GM18498 (cell line): ENCODE measurements at regions not wholly inside any gene's neighbourhood (a gene's known extent, or its start where the extent isn't known, plus 50 kb on each side); places are given as distances from the start of the nearest gene placed in this dataset.

ENCODE experiments used
- ATAC-seq: cut with Tn5 transposase; IDR thresholded peaks from one replicate; pipeline ENCODE4 v1.9.1; 2021; ENCODE audit warnings: mild to moderate bottlenecking, moderate library complexity; ENCODE audit not compliant: unreplicated experiment

- ATAC-seq = no peak
These were observed 73.2 kb downstream of the GPR37 start for GRCh38 chr7:124692425-124692824.

DNA sequence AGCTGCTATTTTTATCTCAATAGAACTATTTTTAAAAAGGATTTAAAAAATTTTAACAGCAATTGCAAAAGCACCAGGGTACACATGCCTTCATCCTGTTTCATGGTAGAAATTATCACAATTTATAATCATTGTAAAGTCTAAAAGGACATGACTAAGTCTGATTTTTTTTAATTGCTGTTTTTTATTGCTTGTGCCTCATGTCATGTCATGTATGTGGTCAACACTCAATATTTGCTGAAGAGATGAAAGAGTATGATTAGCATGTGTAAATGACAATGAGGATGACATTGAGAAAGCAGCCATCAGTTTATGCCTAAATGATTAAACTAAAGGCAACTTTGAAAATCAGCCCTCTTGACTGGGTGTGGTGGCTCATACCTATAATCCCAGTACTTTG, 74.8 kb downstream of the GPR37 start:
- no peak for ATAC-seq

- no peak for ATAC-seq
These were observed 75.7 kb downstream of the GPR37 start for GRCh38 chr7:124689931-124690330.

DNA sequence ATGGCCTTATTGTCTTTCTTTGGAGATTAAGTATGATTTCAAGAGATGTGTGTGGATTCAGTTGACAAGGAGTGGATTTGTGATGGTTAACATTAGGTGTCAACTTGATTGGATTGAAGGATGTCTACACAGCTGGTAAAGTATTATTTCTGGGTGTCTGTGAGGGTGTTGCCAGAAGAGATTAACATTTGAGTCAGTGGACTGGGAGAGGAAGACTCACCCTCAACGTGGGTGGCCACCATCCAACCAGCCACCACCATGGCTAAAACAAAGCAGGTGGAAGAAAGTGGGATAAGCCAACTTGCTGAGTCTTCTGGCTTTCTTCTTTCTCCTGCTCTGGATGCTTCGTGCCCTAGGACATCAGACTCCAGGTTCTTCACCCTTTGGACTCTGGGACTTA, 76.1 kb downstream of the GPR37 start:
- ATAC-seq = no peak

DNA sequence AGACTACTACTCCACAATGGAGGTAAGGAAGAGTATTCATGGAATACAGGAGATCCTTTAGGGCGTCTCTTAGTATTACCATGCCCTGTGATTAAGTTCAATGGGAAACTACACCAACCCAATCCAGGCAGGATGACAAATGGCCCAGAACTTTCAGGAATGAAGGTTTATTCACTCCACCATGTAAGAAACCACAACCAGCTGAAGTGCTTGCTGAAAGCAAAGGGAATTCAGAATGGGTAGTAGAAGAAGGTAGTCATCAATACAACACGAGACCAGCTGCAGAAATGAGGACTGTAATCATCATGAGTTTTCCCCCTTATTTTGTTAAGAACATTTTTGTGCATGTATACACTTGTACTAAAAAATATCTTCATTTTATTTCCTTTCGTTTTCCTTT, 76.6 kb downstream of the GPR37 start:
- ATAC-seq = no peak

- ATAC-seq = no peak
These were observed 78.9 kb downstream of the GPR37 start for GRCh38 chr7:124686543-124687171.

DNA sequence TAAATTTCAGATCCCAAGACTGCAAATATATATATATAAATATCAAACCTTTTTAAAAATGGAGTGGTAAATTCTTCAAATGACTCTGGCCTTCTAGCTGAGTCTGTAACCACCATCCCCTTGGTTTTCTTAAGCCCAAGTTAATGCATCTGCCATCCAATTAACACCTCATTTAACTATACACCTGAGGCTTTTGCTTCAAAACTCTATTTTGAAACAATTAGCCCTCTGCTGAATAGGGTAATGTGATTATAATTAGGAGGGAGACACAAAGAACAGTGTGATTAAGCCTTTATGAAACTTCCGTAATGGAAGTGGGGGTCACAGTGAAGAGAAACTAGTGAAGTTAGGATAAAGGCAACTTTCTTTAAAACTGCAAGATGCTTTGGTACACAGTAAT, 83.6 kb downstream of the GPR37 start:
- no peak for ATAC-seq

DNA sequence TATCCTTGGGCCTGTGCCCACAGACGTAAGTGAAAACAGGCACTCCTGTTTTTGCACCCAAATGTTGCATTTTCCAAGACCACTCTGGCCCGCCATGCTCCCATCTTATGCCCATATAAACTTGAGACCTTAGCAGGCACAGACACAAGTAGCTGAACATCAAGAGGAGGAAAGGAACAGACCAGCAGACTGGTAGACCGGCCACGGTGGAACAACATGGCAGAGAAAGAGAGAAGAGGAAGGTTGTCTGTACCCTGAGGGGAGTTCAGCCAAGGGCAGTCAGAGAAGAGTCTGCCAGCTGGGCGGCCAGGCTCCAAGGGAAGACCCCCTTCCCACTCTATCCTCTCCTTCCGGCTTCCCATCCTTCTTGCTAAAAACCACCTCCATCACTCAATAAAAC, 85.3 kb downstream of the GPR37 start:
- ATAC-seq = no peak

- ATAC-seq = no peak
These were observed 85.9 kb downstream of the GPR37 start for GRCh38 chr7:124679586-124680225.

DNA sequence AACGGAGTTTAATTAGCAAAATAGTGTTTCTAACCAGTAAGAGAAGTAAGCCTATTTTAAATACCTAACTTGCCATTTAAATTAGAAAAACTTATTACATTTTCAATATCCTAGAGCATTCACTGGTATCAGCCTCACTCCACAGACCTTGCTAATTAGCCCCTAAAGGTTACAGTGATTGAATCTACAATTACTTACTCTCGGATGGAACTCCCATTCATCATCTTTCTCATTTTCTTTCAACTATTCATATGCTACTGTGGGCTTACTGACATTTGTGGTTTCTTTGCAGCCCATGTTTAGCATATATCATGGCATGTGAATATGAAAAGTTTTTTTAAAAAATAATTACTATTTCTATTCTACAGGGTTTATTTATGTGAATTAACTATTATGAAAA, 86.4 kb downstream of the GPR37 start:
- no peak for ATAC-seq

DNA sequence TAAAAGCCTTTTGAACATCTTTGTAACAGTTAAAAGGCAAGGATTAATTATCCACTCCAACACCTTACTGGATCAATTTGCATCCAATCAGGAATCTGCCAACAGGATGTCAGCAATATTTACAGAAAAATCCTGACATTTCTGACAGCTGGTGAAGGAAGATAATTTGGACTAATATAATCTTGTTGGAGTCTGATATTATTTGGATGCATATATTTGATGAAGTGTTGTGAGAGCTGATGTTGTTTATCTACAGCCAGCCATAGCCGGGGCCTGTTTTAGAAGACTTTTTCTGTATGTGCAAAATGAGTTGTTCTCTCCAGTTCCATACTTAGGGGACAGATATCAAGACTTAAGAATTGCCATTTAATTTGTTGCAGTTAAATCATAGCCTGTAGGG, 91.1 kb downstream of the GPR37 start:
- ATAC-seq = no peak

DNA sequence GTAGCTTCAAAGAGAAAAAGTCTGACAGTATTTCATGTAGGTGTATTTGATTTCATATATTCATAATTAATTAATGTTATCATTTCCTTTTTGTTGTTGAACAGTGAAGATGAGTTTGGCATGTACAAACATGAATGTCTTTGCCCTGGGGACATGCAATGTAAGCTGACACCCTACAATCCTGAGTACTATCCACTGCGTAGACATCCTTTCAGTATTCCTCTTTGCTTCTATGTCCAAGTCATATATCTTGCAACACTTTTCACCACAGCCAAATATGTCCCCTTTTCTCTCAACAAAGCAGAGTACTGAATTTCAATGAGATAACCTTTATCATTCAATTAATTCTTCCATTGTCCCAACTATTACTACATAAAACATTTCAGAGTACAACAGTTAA, 93.6 kb downstream of the GPR37 start:
- ATAC-seq = no peak

DNA sequence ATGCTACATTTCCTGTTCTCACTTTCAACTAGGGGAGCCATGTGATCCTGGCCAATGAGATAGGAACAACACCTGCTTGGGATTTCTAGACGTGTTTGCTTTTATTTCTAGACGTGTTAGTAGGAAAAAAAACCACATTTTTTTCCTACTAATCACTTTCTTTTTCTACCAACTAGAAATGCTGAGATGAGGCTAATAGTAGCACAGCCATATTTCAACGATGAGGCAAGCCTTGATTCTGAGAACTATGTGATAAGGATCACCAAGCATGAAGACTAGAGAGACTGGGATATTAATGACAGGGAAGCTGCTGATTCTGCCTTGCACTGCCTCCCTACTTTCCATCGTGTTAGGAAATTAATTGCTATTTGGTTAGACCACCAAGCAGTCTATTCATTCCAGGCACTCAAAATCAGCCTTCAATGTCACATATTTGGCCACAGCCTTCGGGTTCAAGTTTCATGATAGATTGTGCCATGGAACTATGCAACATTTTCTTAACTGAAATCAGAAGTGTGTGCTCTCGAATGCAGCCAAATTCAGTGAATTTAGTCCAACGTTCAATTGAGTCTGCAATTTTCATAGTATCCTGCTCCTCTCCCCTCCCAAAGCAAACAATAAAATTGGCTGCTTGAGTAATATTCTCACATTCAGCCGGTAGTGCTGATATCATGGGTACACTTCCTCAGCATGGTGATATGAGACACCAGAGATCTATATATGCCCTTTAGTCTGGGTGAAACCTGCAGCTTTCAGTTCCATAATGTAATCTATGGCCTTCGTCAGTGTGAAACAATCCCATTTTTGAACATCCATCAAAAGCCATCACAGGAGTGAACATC, 98.1 kb downstream of the GPR37 start:
- ATAC-seq = no peak

DNA sequence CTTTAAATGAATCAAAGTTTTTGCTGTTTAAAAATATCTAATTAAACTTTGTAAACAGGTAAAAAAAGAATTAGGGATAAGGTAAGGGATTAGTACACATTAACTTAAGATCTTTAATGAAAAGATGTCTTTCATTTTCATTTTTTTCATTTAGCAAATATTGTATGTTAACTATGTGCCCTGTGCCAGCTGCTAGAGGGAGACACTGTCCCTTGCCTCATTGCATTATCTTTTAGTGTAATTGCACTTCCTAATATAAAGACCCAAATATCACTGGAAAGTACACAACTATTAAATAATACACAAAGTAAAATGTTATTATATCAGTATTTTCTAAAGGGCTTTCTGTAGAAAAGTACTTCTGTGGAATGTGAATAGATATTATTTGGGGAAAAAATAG, 102.7 kb downstream of the GPR37 start:
- no peak for ATAC-seq

DNA sequence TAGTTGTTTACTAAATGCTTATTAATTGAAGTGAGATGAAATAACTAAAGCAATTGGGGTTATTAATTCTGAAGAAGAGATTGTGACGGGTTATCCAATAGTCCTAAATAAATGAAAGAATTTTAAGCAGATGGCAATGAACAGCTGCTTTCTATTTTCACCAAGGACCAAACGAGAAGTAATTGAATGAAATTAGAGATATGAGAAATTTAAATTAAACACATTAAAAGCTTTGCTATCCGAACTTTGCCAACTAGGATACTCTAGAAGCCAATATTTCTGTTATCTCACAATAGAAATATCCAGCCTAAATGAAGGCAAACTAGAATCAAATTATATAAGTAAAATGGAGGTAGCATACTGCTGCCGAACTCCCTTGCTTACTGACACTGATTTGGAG, 103.2 kb downstream of the GPR37 start:
- no peak for ATAC-seq

- ATAC-seq = no peak
These were observed 109.6 kb downstream of the GPR37 start for GRCh38 chr7:124655990-124656389.

DNA sequence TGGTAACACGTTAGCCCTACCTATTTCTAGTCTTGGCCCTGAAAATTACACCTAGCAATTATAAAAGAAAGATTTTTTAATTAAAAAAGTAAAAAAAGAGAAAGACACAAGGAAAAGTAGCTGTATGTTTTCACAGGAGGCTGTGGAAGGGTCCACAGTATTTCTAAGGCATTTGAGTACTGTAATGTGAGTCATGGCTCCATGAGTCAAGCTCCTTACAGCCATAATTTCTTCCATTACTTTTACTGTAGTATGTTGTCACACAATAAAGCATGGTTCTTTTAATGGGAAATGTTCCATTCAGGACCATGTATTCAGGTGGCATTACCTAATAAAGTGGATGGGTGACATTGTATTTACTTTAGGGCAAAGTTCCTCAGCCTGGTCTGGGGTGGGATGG, 113.4 kb downstream of the GPR37 start:
- no peak for ATAC-seq

GRCh38 chr7:124651136-124651535, 114.5 kb downstream of the GPR37 start:
- ATAC-seq = no peak

DNA sequence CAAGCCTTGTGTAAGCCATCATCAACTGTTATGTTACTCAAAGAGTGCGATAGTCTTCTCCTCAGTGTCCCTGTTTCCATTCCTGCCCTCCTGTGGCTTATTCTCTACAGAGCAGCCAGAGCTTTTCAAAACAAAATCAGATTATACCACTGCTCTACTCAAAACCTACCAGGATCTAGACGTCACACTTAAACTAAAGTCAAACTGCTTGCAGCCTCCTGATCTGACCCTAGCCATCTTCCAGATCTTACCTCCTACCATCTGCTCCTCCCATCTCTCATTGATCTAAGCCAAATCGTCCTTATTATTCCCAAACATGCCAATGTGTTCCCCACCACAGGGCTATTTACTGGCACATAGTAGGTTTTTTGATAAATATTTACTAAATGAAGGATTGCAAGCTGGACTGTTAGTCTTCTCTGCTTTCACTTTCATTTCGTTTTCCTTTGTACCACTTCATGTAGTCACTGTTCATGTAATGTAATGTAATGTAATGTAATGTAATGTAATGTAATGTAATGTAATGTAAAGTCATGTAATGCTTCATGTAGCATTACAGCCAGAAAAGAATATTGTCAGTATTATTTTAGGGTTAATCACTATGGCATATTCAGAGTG, 116.1 kb downstream of the GPR37 start:
- ATAC-seq = peak; percentile 60

GRCh38 chr7:124647630-124648306, 117.8 kb downstream of the GPR37 start:
- ATAC-seq = no peak

DNA sequence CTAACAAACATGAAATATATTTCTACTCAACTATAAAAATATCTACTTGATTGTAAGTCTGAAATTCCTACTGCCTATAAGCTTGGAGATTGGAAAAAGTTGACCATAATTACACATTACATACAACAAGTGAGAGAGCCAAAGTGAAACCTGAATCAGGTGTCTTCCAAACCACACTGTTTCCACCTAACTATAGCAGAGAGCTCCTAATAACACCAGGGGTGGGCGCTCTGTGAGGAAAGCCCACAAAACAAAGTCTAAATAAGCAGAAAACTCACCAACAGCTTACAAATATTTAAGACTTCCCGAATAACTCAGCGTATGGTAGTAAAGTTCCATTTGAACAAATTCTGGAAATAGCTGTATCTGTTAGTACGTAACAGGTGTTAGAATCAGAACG, 119.9 kb downstream of the GPR37 start:
- no peak for ATAC-seq
